ENCODE measurements at regions not wholly inside any gene's neighbourhood (a gene's known extent, or its start where the extent isn't known, plus 50 kb on each side); places are given as distances from the start of the nearest gene placed in this dataset.
A peak's percentile ranks its signal among the peaks of the same experiment; 100 is the strongest.

GRCh38 chr18:60003610-60004185 is 103.9 kb downstream of the PMAIP1 start:
- H3K27ac ChIP-seq (replicated peaks in 1 of 4) = no peak overlapping the region
- no peaks in the 10 kb centered on the region for H3K27me3 ChIP-seq
- no peak for TF ChIP-seq POLR2AphosphoS5 (IDR thresholded peaks at IDR 0.05)
- no peak for TF ChIP-seq POLR2A (IDR thresholded peaks at IDR 0.05; ENCODE audit: low read depth)
- no peak for TF ChIP-seq EP300 (IDR thresholded peaks at IDR 0.05)
- no peak for TF ChIP-seq CTCF (IDR thresholded peaks at IDR 0.05)
- WGBS = 92% methylated on average over 11 of the region's 16 CpGs
- H3K4me1 ChIP-seq = no peaks in the 10 kb centered on the region
- intact Hi-C loops (cut with DNase I) = no loop called here
- H3K4me3 ChIP-seq = no peak overlapping the region
- peaks cover 0 to 12% (median 3%) of the 10 kb centered on the region in 4 donors for H3K9me3 ChIP-seq
- H3K36me3 ChIP-seq = no peaks in the 10 kb centered on the region
- DNase-seq (ENCODE audit: extremely low spot score) = no peak

- Histone ChIP-seq H3K27ac (replicated peaks in 1 of 4) (no peak overlapping the region), H3K4me1 (no peaks in the 10 kb centered on the region), H3K36me3 (no peaks in the 10 kb centered on the region), H3K27me3 (no peaks in the 10 kb centered on the region), H3K4me3 (no peak overlapping the region), H3K9me3 (no peaks in the 10 kb centered on the region)
- TF ChIP-seq CTCF (IDR thresholded peaks at IDR 0.05) = peak; percentile 64 to 74 (median 68)
- TF ChIP-seq POLR2A (IDR thresholded peaks at IDR 0.05; ENCODE audit: low read depth) = no peak
- no peak for TF ChIP-seq POLR2AphosphoS5 (IDR thresholded peaks at IDR 0.05)
- no peak for TF ChIP-seq EP300 (IDR thresholded peaks at IDR 0.05)
- WGBS = 17% methylated on average over 5 of the region's 5 CpGs
- DNase-seq (ENCODE audit: extremely low spot score) = no peak
- intact Hi-C loops (cut with DNase I) = no loop called here
Measured at GRCh38 chr18:59996370-59996966, 96.7 kb downstream of the PMAIP1 start.

GRCh38 chr18:59994357-59994756 is 94.6 kb downstream of the PMAIP1 start:
- Histone ChIP-seq H3K4me1 (no peaks in the 10 kb centered on the region), H3K4me3 (no peak overlapping the region), H3K9me3 (no peaks in the 10 kb centered on the region), H3K27ac (replicated peaks in 1 of 4) (no peak overlapping the region), H3K36me3 (no peaks in the 10 kb centered on the region), H3K27me3 (no peaks in the 10 kb centered on the region)
- intact Hi-C loops (cut with DNase I) = no loop called here
- DNase-seq (ENCODE audit: extremely low spot score) = no peak
- TF ChIP-seq CTCF (IDR thresholded peaks at IDR 0.05) (no peak), POLR2AphosphoS5 (IDR thresholded peaks at IDR 0.05) (no peak), EP300 (IDR thresholded peaks at IDR 0.05) (no peak), POLR2A (IDR thresholded peaks at IDR 0.05; ENCODE audit: low read depth) (no peak)
- WGBS = 60% methylated on average over 1 of the region's 1 CpG

- TF ChIP-seq CTCF (IDR thresholded peaks at IDR 0.05) (no peak), POLR2AphosphoS5 (IDR thresholded peaks at IDR 0.05) (no peak), EP300 (IDR thresholded peaks at IDR 0.05) (no peak), POLR2A (IDR thresholded peaks at IDR 0.05; ENCODE audit: low read depth) (no peak)
- 75% methylated on average over 5 of the region's 5 CpGs for WGBS
- intact Hi-C loops (cut with DNase I) = no loop called here
- Histone ChIP-seq H3K27me3 (no peaks in the 10 kb centered on the region), H3K27ac (replicated peaks in 1 of 4) (no peak overlapping the region), H3K9me3 (no peaks in the 10 kb centered on the region), H3K4me1 (no peaks in the 10 kb centered on the region), H3K36me3 (no peaks in the 10 kb centered on the region), H3K4me3 (no peak overlapping the region)
- no peak for DNase-seq (ENCODE audit: extremely low spot score)
Measured at GRCh38 chr18:59993560-59993959, 93.8 kb downstream of the PMAIP1 start.
